GM10266 (cell line): ENCODE measurements at regions not wholly inside any gene's neighbourhood (a gene's known extent, or its start where the extent isn't known, plus 50 kb on each side); places are given as distances from the start of the nearest gene placed in this dataset.

Experiments used
- DNase-seq: peaks from one replicate; pipeline ENCODE4 v3.0.0; 2012; ENCODE audit errors: extremely low spot score
- TF ChIP-seq, protein P1 (sequence below): IDR thresholded peaks from 2 replicates; pipeline ENCODE4 v1.5.1; 2012; ENCODE audit warnings: mild to moderate bottlenecking, low read depth; ENCODE audit not compliant: control insufficient read depth, insufficient read depth; ENCODE audit errors: missing control alignments

DNA sequence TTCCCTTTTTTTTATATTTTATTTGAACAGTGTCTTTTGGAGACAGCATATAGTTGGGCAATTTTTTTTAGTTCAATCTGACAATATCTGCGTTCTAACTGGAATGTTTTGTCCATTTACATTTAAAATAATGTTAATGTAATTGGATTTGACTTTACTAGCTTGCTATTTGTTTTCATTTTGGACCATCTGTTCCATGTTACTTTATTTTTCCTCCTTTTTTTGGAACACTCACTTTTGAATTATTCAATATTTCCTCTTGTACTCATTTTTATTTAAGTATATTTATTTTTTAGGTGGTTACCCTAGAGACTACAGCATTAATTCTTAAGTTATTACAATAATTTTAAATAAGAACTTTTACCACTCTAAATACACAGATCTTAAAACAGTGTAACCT is 62.8 kb upstream of the C1orf87 start:
- no peak for DNase-seq
- TF ChIP-seq, protein P1, sequence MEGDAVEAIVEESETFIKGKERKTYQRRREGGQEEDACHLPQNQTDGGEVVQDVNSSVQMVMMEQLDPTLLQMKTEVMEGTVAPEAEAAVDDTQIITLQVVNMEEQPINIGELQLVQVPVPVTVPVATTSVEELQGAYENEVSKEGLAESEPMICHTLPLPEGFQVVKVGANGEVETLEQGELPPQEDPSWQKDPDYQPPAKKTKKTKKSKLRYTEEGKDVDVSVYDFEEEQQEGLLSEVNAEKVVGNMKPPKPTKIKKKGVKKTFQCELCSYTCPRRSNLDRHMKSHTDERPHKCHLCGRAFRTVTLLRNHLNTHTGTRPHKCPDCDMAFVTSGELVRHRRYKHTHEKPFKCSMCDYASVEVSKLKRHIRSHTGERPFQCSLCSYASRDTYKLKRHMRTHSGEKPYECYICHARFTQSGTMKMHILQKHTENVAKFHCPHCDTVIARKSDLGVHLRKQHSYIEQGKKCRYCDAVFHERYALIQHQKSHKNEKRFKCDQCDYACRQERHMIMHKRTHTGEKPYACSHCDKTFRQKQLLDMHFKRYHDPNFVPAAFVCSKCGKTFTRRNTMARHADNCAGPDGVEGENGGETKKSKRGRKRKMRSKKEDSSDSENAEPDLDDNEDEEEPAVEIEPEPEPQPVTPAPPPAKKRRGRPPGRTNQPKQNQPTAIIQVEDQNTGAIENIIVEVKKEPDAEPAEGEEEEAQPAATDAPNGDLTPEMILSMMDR, result no peak

DNA sequence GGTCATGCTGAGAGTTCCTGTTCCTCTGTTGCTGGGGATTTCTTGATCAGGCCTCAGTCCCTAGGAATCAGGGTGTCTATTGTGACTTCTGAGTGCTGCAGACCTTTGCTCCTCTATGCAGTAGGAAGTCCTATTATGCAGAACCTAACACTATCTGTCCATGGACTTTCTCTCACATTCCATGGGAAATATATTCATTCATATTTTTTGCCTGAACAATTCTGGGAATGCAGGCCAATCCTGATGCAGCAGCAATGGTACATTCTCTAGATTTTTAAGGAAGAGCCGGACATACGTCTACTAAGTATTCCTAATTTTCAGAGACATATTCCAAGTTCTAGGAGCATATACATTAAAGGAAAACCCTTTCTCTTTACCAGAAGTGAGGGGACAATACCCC is 61.1 kb upstream of the C1orf87 start:
- DNase-seq, result no peak
- TF ChIP-seq, protein P1, result no peak

- TF ChIP-seq, protein P1, result no peak
- DNase-seq, result no peak
Measured at GRCh38 chr1:60133848-60134247, 60.3 kb upstream of the C1orf87 start.

DNA sequence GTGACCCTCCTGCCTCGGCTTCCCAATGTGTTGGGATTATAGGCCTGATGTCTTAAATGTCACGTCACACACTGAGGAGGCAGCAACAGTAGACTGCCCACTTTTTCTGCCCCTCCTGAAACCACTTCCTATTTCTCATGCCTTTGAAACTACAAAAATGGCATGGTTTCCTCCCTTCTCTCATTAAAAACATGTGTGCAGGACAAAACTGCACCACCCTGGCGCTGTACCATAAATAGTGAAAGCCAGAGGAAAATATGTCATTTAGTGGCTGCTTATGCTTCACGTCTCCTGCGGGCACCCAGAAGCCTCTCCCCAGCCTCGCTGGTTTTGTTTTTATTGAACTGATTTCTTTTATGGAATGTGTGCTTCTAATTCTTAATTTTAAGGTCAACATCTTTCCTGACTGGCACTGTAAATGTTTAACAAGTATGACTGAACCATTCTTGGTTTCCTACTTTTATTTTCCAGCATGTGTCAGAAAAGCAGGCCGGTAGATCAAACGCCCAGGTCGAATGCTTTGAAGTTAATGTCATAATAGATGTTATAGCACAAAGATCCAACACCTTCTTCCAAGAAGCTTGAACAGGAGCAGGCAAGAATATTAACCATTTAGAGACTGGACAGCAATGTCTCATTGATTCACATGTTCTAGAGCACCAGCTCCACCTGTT is 59.6 kb upstream of the C1orf87 start:
- no peak for DNase-seq
- TF ChIP-seq, protein P1, result no peak

- TF ChIP-seq, protein P1, result no peak
- no peak for DNase-seq
Measured at GRCh38 chr1:60132108-60132507, 58.5 kb upstream of the C1orf87 start.

- TF ChIP-seq, protein P1, result no peak
- DNase-seq, result no peak
Measured at GRCh38 chr1:60130703-60131102, 57.1 kb upstream of the C1orf87 start.

DNA sequence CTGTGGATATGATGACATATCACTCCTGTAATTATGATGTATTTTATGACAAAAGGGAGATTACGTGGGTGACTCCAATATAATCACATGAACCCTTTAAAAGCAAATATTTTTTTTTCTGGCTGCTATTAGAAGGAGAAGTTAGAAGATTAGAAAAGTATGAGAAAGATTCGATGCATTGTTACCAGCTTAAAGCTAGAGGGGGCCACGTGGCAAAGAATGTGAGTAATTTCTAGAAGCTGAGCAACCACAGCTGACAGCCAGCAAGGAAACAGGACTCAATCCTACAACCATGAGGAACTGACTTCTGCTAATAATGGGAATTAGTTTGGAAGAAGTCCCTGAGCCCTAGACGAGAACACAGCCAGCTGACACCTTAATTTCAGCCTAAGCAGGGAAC is 56.3 kb upstream of the C1orf87 start:
- no peak for DNase-seq
- TF ChIP-seq, protein P1, result no peak
